Trophoblast cell (in vitro differentiated cells and primary cell): ENCODE measurements at regions not wholly inside any gene's neighbourhood (a gene's known extent, or its start where the extent isn't known, plus 50 kb on each side); places are given as distances from the start of the nearest gene placed in this dataset.

ENCODE experiments used
- DNase-seq, 2 donors: peaks; one replicate each; pipeline ENCODE4 v3.0.0-alpha.2; 2016
- H2AFZ ChIP-seq: 2 replicates; pipeline ENCODE4 v1.6.1; 2013; ENCODE audit warnings: low read length, moderate library complexity, mild to moderate bottlenecking; ENCODE audit not compliant: insufficient read depth, poor library complexity
- H2AK5ac ChIP-seq: 2 replicates; pipeline ENCODE4 v1.6.1; 2013; ENCODE audit warnings: mild to moderate bottlenecking, low read length
- H2BK120ac ChIP-seq: 2 replicates; pipeline ENCODE4 v1.6.1; 2013; ENCODE audit warnings: low read length, mild to moderate bottlenecking, moderate library complexity; ENCODE audit not compliant: insufficient read depth, poor library complexity
- H2BK12ac ChIP-seq: 2 replicates; pipeline ENCODE4 v1.6.1; 2013; ENCODE audit warnings: mild to moderate bottlenecking, low read length, moderate library complexity
- H2BK5ac ChIP-seq: 2 replicates; pipeline ENCODE4 v1.6.1; 2013; ENCODE audit warnings: low read length, low read depth, moderate library complexity, mild to moderate bottlenecking; ENCODE audit not compliant: poor library complexity
- H3K14ac ChIP-seq: 2 replicates; pipeline ENCODE4 v1.6.1; 2013; ENCODE audit warnings: mild to moderate bottlenecking, low read length
- H3K18ac ChIP-seq: 2 replicates; pipeline ENCODE4 v1.6.1; 2013; ENCODE audit warnings: mild to moderate bottlenecking, low read length
- H3K23ac ChIP-seq: 2 replicates; pipeline ENCODE4 v1.6.1; 2013; ENCODE audit warnings: low read length
- H3K27ac ChIP-seq: 2 replicates; pipeline ENCODE4 v1.5.1; 2013; ENCODE audit warnings: low read depth, mild to moderate bottlenecking, inconsistent platforms, low read length, moderate library complexity
- H3K27me3 ChIP-seq: 2 replicates; pipeline ENCODE4 v1.6.1; 2013; ENCODE audit warnings: inconsistent platforms, mild to moderate bottlenecking, low read length, moderate library complexity; ENCODE audit not compliant: insufficient read depth
- H3K36me3 ChIP-seq, 2 experiments: 1 replicate in 1 of 2; 2 replicates in 1 of 2; pipeline ENCODE4 v1.6.1; 2013; ENCODE audit warnings: low read length in 2 of 2, mild to moderate bottlenecking in 2 of 2, moderate library complexity in 1 of 2; ENCODE audit not compliant: insufficient read depth in 2 of 2, control insufficient read depth in 1 of 2
- H3K4ac ChIP-seq: 2 replicates; pipeline ENCODE4 v1.6.1; 2013; ENCODE audit warnings: low read depth, mild to moderate bottlenecking, low read length, moderate library complexity
- H3K4me1 ChIP-seq, 2 experiments: 1 replicate in 1 of 2; 2 replicates in 1 of 2; pipeline ENCODE4 v1.6.1; 2013; ENCODE audit warnings: low read length in 2 of 2, mild to moderate bottlenecking in 2 of 2, moderate library complexity in 1 of 2; ENCODE audit not compliant: insufficient read depth in 2 of 2, control insufficient read depth in 1 of 2
- H3K4me2 ChIP-seq: 2 replicates; pipeline ENCODE4 v1.6.1; 2013; ENCODE audit warnings: inconsistent platforms, mild to moderate bottlenecking, low read length, moderate library complexity
- H3K4me3 ChIP-seq: 2 replicates; pipeline ENCODE4 v1.5.1; 2013; ENCODE audit warnings: mild to moderate bottlenecking, low read depth, low read length, inconsistent platforms
- H3K79me1 ChIP-seq: one replicate; pipeline ENCODE4 v1.6.1; 2013; ENCODE audit warnings: low read length
- H3K79me2 ChIP-seq: 2 replicates; pipeline ENCODE4 v1.6.1; 2013; ENCODE audit warnings: low read length, mild to moderate bottlenecking; ENCODE audit not compliant: control insufficient read depth, insufficient read depth, poor library complexity
- H3K9ac ChIP-seq: 2 replicates; pipeline ENCODE4 v1.6.1; 2013; ENCODE audit warnings: mild to moderate bottlenecking, low read length
- H3K9me3 ChIP-seq: 2 replicates; pipeline ENCODE4 v1.6.1; 2013; ENCODE audit warnings: low read depth, mild to moderate bottlenecking, control low read depth, inconsistent platforms, low read length; ENCODE audit not compliant: insufficient read depth
- H4K12ac ChIP-seq: 2 replicates; pipeline ENCODE4 v1.6.1; 2013; ENCODE audit warnings: low read depth, mild to moderate bottlenecking, low read length, moderate library complexity
- H4K8ac ChIP-seq: 2 replicates; pipeline ENCODE4 v1.6.1; 2013; ENCODE audit warnings: low read depth, mild to moderate bottlenecking, low read length, moderate library complexity
- H4K91ac ChIP-seq: one replicate; pipeline ENCODE4 v1.6.1; 2013; ENCODE audit warnings: low read depth, mild to moderate bottlenecking, low read length, moderate library complexity
- WGBS: extraction: QIAGEN DNeasy Blood & Tissue Kit; methylation state at CpG from one replicate; pipeline ENCODE4 v1.1.7; 2013; ENCODE audit warnings: missing lambda C conversion rate; ENCODE audit not compliant: insufficient read length, insufficient coverage; ENCODE audit errors: extremely low coverage; 5-methylcytosine and 5-hydroxymethylcytosine counted together

DNA sequence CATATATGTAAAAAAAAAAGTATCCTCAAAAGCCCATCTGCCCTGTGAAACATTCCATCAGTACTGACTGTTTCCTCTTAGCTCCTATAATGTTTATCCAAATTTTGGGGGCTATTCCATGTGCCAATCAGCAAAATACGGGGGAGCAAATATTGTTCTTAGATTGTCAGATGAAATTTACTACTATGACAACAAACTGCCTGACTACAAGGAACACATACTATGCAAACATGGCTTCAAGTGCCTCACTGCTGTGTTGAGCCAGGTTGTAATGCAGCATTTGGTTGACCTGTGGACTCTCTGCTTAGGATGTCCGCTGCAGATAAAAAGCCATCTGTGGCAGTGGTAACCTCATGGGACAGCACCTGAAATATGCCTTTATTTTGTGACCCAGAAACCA, 98.2 kb upstream of the SCEL start:
- Histone ChIP-seq H4K12ac (no peak overlapping the region), H3K14ac (no peak overlapping the region), H2BK5ac (no peak overlapping the region), H4K91ac (no peak overlapping the region), H3K4me3 (no peak overlapping the region), H2AFZ (no peak overlapping the region), H3K9me3 (no peaks in the 10 kb centered on the region), H3K27ac (no peak overlapping the region), H3K18ac (no peak overlapping the region), H3K36me3 (no peaks in the 10 kb centered on the region), H3K4ac (no peak overlapping the region), H2BK120ac (no peak overlapping the region), H2AK5ac (no peak overlapping the region), H3K4me1 (no peaks in the 10 kb centered on the region), H3K79me1 (no peaks in the 10 kb centered on the region), H3K4me2 (no peak overlapping the region), H4K8ac (no peak overlapping the region), H3K23ac (peak overlapping the region; percentile 67), H3K27me3 (no peaks in the 10 kb centered on the region), H3K9ac (no peak overlapping the region), H3K79me2 (no peaks in the 10 kb centered on the region), H2BK12ac (no peak overlapping the region)
- no peak for DNase-seq
- no CpG with 5 or more reads among the region's 2 CpGs for WGBS

DNA sequence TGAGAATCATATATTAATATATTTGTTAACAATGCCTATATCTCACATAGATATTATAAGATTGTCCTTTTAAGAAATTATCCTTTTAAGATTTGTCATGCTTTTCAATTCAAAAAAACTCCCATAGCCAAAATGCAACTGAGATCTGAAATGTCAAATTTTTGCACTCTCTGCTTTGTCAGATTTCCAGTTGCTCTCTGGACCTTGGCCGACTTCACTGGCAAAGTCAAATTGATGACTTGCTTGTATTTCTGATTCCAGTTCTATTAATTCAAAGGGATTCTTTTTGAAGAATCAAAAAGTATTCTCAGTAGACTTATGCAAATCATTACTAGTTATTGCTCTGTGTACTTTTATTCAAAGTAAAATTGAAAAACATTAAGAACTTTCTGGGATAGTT, 101.2 kb upstream of the SCEL start:
- Histone ChIP-seq H3K27me3 (no peaks in the 10 kb centered on the region), H3K79me1 (no peaks in the 10 kb centered on the region), H4K91ac (no peak overlapping the region), H3K4me1 (no peaks in the 10 kb centered on the region), H3K27ac (no peak overlapping the region), H3K23ac (no peak overlapping the region), H4K12ac (no peak overlapping the region), H2AK5ac (no peak overlapping the region), H3K4ac (no peak overlapping the region), H3K9me3 (no peaks in the 10 kb centered on the region), H3K4me3 (no peak overlapping the region), H2AFZ (no peak overlapping the region), H3K36me3 (no peaks in the 10 kb centered on the region), H2BK12ac (no peak overlapping the region), H3K14ac (no peak overlapping the region), H3K4me2 (no peak overlapping the region), H3K9ac (no peak overlapping the region), H2BK120ac (no peak overlapping the region), H2BK5ac (no peak overlapping the region), H3K79me2 (no peaks in the 10 kb centered on the region), H4K8ac (no peak overlapping the region), H3K18ac (no peak overlapping the region)
- no CpG with 5 or more reads among the region's 1 CpG for WGBS
- no peak for DNase-seq

DNA sequence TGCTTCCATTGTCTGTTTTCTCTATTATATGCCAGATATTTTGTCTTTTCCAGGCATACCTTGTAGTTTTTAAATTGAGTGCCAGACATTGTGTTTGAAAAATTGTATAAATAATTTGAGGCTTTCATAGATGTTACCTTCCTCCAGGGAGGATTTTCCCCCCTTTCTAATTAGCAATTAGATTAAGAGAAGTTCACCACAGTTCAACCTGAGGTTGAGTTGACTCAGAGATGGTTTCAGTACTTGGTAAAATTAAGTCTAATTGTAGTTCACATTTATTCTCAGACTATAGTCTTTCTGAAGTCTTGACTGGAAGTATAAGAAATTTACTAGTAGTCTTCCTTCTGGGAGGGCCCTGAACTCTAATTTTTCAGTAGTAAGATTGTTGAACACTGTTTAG, 104.1 kb upstream of the SCEL start:
- no peak overlapping the region for H2BK5ac ChIP-seq
- no peak overlapping the region for H3K4me3 ChIP-seq
- H2AFZ ChIP-seq = no peak overlapping the region
- H4K91ac ChIP-seq = no peak overlapping the region
- no peak overlapping the region for H3K9ac ChIP-seq
- no peak for DNase-seq
- no peak overlapping the region for H2BK12ac ChIP-seq
- H3K14ac ChIP-seq = no peak overlapping the region
- H4K12ac ChIP-seq = no peak overlapping the region
- no peak overlapping the region for H3K27ac ChIP-seq
- no peaks in the 10 kb centered on the region for H3K4me1 ChIP-seq
- H3K18ac ChIP-seq = no peak overlapping the region
- no peaks in the 10 kb centered on the region for H3K79me2 ChIP-seq
- no peak overlapping the region for H2AK5ac ChIP-seq
- H2BK120ac ChIP-seq = no peak overlapping the region
- no peaks in the 10 kb centered on the region for H3K9me3 ChIP-seq
- no peaks in the 10 kb centered on the region for H3K27me3 ChIP-seq
- H3K23ac ChIP-seq = no peak overlapping the region
- H4K8ac ChIP-seq = no peak overlapping the region
- H3K4ac ChIP-seq = no peak overlapping the region
- H3K79me1 ChIP-seq = no peaks in the 10 kb centered on the region
- no peaks in the 10 kb centered on the region for H3K36me3 ChIP-seq
- H3K4me2 ChIP-seq = no peak overlapping the region

DNA sequence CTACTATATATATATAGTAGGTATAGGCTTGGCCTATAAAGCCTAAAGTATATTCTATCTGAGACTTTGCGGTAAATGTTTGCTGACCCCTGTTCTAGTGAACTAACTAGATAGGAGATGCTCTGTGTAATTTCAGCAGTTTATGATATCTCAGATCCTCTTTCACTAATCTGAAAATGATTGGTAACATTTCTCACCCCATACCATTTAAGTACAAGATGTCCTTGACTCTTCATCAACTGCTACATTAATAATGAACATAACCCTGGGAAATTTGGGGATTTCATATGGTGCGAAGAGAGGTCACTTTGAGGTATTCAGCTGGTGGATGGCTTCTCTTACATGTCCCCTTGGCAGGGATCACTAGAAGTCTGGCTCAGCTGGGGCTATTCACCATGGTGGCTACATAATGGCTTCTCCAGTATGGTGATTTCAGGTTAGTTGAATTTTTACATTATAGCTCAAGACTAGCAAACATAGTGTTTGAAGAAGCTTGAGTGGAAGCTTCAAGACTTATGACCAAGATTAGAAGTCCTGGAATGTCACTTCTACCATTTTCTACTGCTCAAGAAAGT, 103.6 kb upstream of the MYCBP2 start:
- H3K9me3 ChIP-seq = no peaks in the 10 kb centered on the region
- WGBS = no CpG with 5 or more reads among the region's 2 CpGs
- no peak overlapping the region for H2AFZ ChIP-seq
- H3K79me1 ChIP-seq = no peaks in the 10 kb centered on the region
- H3K4me3 ChIP-seq = no peak overlapping the region
- H3K27me3 ChIP-seq = no peaks in the 10 kb centered on the region
- H3K4me1 ChIP-seq = no peaks in the 10 kb centered on the region
- no peak overlapping the region for H4K8ac ChIP-seq
- H2BK12ac ChIP-seq = no peak overlapping the region
- DNase-seq = no peak
- no peaks in the 10 kb centered on the region for H3K79me2 ChIP-seq
- H4K12ac ChIP-seq = no peak overlapping the region
- H3K9ac ChIP-seq = no peak overlapping the region
- no peak overlapping the region for H3K23ac ChIP-seq
- no peak overlapping the region for H3K4ac ChIP-seq
- H3K27ac ChIP-seq = no peak overlapping the region
- no peak overlapping the region for H3K4me2 ChIP-seq
- H4K91ac ChIP-seq = no peak overlapping the region
- no peak overlapping the region for H2AK5ac ChIP-seq
- H2BK120ac ChIP-seq = no peak overlapping the region
- no peak overlapping the region for H2BK5ac ChIP-seq
- no peak overlapping the region for H3K14ac ChIP-seq
- H3K18ac ChIP-seq = no peak overlapping the region
- H3K36me3 ChIP-seq = no peaks in the 10 kb centered on the region
